ENCODE measurements at regions not wholly inside any gene's neighbourhood (a gene's known extent, or its start where the extent isn't known, plus 50 kb on each side); places are given as distances from the start of the nearest gene placed in this dataset.
"Not testable (repeated sequence)": the region's sequence is repeated elsewhere in the genome, so short reads cannot be mapped to it uniquely, and the experiment has no call there.

- TF ChIP-seq MAZ (IDR thresholded peaks at IDR 0.05; ENCODE audit: borderline replicate concordance, low read depth, low read length); MAX (IDR thresholded peaks at IDR 0.05); CBX8 (IDR thresholded peaks at IDR 0.05); ZC3H11A (IDR thresholded peaks at IDR 0.05); EP300 (IDR thresholded peaks at IDR 0.05); CBX2 (IDR thresholded peaks at IDR 0.05; ENCODE audit: borderline replicate concordance, low read depth); RFX5 (IDR thresholded peaks at IDR 0.05); CTCF (IDR thresholded peaks at IDR 0.05); FOSB (CRISPR knock-in tag; IDR thresholded peaks at IDR 0.05); POLR2A (IDR thresholded peaks at IDR 0.05; ENCODE audit: low read length); RCOR1 (IDR thresholded peaks at IDR 0.05; ENCODE audit: low read depth, low read length); REST (IDR thresholded peaks at IDR 0.05); KDM5A (IDR thresholded peaks at IDR 0.05): not testable (repeated sequence)
Measured at GRCh38 chr1:30155698-30156097, 567.7 kb downstream of the MATN1 start.
